Upper lobe of left lung (tissue), 6 donors: ENCODE measurements at regions not wholly inside any gene's neighbourhood (a gene's known extent, or its start where the extent isn't known, plus 50 kb on each side); places are given as distances from the start of the nearest gene placed in this dataset.

Experiments used
- ATAC-seq, 2 donors: fragments of 200-7000 bp; cut with Tn5 transposase; one replicate each; pipeline ENCODE4 v1.9.1; 2022; ENCODE audit warnings: mild to moderate bottlenecking in 2 of 2, moderate library complexity in 2 of 2; ENCODE audit not compliant: low FRiP score in 2 of 2
- DNase-seq, 2 donors: peaks; one replicate each; pipeline ENCODE4 v3.0.0-alpha.2; 2019 to 2020
- H3K27ac ChIP-seq, 4 donors: fragments of 200-600 bp; sonication (generic); one replicate each; pipeline ENCODE4 v1.5.1; 2016 to 2019
- H3K27me3 ChIP-seq, 4 donors: fragments of 200-600 bp; sonication (generic); one replicate each; pipeline ENCODE4 v1.5.1; 2017 to 2019
- H3K36me3 ChIP-seq, 4 donors: fragments of 200-600 bp; sonication (generic); one replicate each; pipeline ENCODE4 v1.5.1; 2016 to 2019
- H3K4me1 ChIP-seq, 4 donors: fragments of 200-600 bp; sonication (generic); one replicate each; pipeline ENCODE4 v1.5.1; 2018 to 2019
- H3K4me3 ChIP-seq, 4 donors: fragments of 200-600 bp; sonication (generic); one replicate each; pipeline ENCODE4 v1.5.1; 2017 to 2019; ENCODE audit warnings: mild to moderate bottlenecking in 2 of 4, moderate library complexity in 1 of 4
- H3K9me3 ChIP-seq, 4 donors: fragments of 200-600 bp; sonication (generic); one replicate each; pipeline ENCODE4 v1.5.1; 2018 to 2019
- EP300 ChIP-seq, 4 donors: sonication (generic); formaldehyde crosslinking; IDR thresholded peaks; one replicate each; pipeline ENCODE4 v1.5.1; 2017; ENCODE audit warnings: antibody characterized with exemption in 4 of 4, control low read depth in 2 of 4
- POLR2A ChIP-seq, 4 donors: fragments of 450-650 bp; IDR thresholded peaks; one replicate each; pipeline ENCODE4 v1.5.1; 2016 to 2017; ENCODE audit warnings: antibody characterized with exemption in 4 of 4, mild to moderate bottlenecking in 2 of 4
- POLR2AphosphoS5 ChIP-seq, 2 donors: sonication (generic); formaldehyde crosslinking; IDR thresholded peaks; one replicate each; pipeline ENCODE4 v1.5.1; 2017; ENCODE audit warnings: antibody characterized with exemption in 2 of 2
- WGBS, 2 donors: methylation state at CpG; one replicate each; pipeline ENCODE4 v1.1.5; 2017 to 2018; 5-methylcytosine and 5-hydroxymethylcytosine counted together
- TF ChIP-seq, protein P1 (sequence below), 6 experiments: fragments of 450-650 bp in 4 of 6; fragments of 200-600 bp in 2 of 6; sonication (generic) in 2 of 6; IDR thresholded peaks; one replicate each; pipeline ENCODE4 v1.5.1; 2016 to 2019; ENCODE audit warnings: antibody characterized with exemption in 6 of 6
- donor health status: DM: no; HTN: no; CAD: no; lungs with moderate emphysema.
- donor health status: DM: no; HTN: yes; CAD: no; lungs with severe emphysema.

DNA sequence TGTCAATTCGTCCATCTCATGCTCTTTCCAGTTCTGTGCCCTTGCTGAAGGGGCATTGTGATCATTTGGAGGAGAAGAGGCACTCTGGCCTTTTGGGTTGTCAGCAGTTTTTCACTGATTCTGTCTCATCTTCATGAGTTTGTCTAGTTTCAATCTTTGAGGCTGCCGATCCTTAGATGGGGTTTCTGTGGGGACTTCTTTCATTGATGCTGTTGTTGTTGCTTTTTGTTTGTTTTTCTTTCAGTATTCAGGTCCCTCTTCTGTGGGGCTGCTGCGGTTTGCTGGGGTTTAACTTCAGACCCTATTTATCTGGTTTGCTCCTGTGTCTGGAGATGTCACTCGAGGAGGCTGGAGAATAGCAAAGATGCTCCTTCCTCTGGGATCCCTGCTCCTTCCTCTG lies 224.3 kb downstream of the JRKL start:
- Histone ChIP-seq H3K4me1 (no peaks in the 10 kb centered on the region), H3K27me3 (no peaks in the 10 kb centered on the region), H3K27ac (no peak overlapping the region), H3K4me3 (no peak overlapping the region), H3K36me3 (no peaks in the 10 kb centered on the region), H3K9me3 (peaks cover 0 to 3% (median 0%) of the 10 kb centered on the region in 4 donors)
- WGBS, 2 donors = 73 to 80% methylated on average over 4 of the region's 4 CpGs
- ATAC-seq (no peak), DNase-seq (no peak)
- no peak for TF ChIP-seq POLR2A (IDR thresholded peaks at IDR 0.05)
- TF ChIP-seq EP300 (IDR thresholded peaks at IDR 0.05) = no peak
- no peak for TF ChIP-seq POLR2AphosphoS5 (IDR thresholded peaks at IDR 0.05)
- TF ChIP-seq, protein P1, sequence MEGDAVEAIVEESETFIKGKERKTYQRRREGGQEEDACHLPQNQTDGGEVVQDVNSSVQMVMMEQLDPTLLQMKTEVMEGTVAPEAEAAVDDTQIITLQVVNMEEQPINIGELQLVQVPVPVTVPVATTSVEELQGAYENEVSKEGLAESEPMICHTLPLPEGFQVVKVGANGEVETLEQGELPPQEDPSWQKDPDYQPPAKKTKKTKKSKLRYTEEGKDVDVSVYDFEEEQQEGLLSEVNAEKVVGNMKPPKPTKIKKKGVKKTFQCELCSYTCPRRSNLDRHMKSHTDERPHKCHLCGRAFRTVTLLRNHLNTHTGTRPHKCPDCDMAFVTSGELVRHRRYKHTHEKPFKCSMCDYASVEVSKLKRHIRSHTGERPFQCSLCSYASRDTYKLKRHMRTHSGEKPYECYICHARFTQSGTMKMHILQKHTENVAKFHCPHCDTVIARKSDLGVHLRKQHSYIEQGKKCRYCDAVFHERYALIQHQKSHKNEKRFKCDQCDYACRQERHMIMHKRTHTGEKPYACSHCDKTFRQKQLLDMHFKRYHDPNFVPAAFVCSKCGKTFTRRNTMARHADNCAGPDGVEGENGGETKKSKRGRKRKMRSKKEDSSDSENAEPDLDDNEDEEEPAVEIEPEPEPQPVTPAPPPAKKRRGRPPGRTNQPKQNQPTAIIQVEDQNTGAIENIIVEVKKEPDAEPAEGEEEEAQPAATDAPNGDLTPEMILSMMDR (IDR thresholded peaks at IDR 0.05) = no peak

- H3K9me3 ChIP-seq = peaks cover 0 to 3% (median 0%) of the 10 kb centered on the region in 4 donors
- H3K36me3 ChIP-seq = no peaks in the 10 kb centered on the region
- H3K4me3 ChIP-seq = no peak overlapping the region
- no peaks in the 10 kb centered on the region for H3K27me3 ChIP-seq
- TF ChIP-seq, protein P1 (IDR thresholded peaks at IDR 0.05) = no peak
- WGBS, 2 donors = 54 to 56% methylated on average over 2 to 3 of the region's 4 CpGs
- ATAC-seq (peak in 1 of 2 donors; percentile 26), DNase-seq (no peak)
- no peak overlapping the region for H3K27ac ChIP-seq
- no peaks in the 10 kb centered on the region for H3K4me1 ChIP-seq
These were observed 225.0 kb downstream of the JRKL start for GRCh38 chr11:96614846-96615245.

DNA sequence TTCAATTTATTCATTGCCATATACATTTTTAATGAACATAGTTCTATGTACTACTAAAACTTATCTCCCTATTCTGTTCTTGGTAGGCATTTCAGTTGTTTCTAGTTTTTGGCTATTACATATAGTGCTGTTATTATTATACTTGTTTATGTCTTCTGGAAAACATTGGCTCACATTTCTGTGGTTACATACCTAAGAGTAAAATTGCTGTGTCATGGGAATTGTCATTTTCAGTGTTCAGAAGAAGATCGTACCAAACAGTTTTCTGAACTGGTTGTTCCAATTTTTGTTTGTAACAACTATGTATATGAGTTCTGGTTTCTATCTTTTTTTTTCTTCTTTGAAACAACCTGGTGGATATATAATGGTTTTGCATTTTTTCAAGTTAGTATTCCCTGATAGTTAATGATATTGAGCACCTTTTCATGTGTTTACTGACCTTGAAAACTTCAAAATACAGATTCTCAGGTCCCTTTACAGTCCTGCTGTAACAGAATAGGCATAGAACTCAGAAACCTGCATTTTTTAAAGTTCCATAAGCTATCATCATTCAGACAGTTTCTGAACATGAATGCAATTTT lies 230.7 kb downstream of the JRKL start:
- 59 to 61% methylated on average over 1 of the region's 1 CpG for WGBS, 2 donors
- Histone ChIP-seq H3K27ac (no peak overlapping the region), H3K4me1 (no peaks in the 10 kb centered on the region), H3K4me3 (no peak overlapping the region), H3K27me3 (no peaks in the 10 kb centered on the region), H3K9me3 (no peaks in the 10 kb centered on the region), H3K36me3 (no peaks in the 10 kb centered on the region)
- DNase-seq (no peak), ATAC-seq (no peak)
- TF ChIP-seq EP300 (IDR thresholded peaks at IDR 0.05) (no peak), POLR2A (IDR thresholded peaks at IDR 0.05) (no peak), POLR2AphosphoS5 (IDR thresholded peaks at IDR 0.05) (no peak)
- TF ChIP-seq, protein P1 (IDR thresholded peaks at IDR 0.05) = no peak

- ATAC-seq = no peak
- Histone ChIP-seq H3K27ac (no peak overlapping the region), H3K36me3 (no peaks in the 10 kb centered on the region), H3K27me3 (no peaks in the 10 kb centered on the region), H3K4me1 (no peaks in the 10 kb centered on the region), H3K9me3 (no peaks in the 10 kb centered on the region), H3K4me3 (no peak overlapping the region)
- WGBS, 2 donors = 71 to 74% methylated on average over 1 of the region's 1 CpG
- TF ChIP-seq, protein P1 (IDR thresholded peaks at IDR 0.05) = no peak
- TF ChIP-seq POLR2AphosphoS5 (IDR thresholded peaks at IDR 0.05) (no peak), POLR2A (IDR thresholded peaks at IDR 0.05) (no peak), EP300 (IDR thresholded peaks at IDR 0.05) (no peak)
- no peak for DNase-seq
These were observed 231.3 kb downstream of the JRKL start for GRCh38 chr11:96621161-96621560.

GRCh38 chr11:96622026-96622634 lies 232.3 kb downstream of the JRKL start:
- Histone ChIP-seq H3K4me3 (no peak overlapping the region), H3K27me3 (no peaks in the 10 kb centered on the region), H3K9me3 (no peaks in the 10 kb centered on the region), H3K4me1 (no peaks in the 10 kb centered on the region), H3K36me3 (no peaks in the 10 kb centered on the region), H3K27ac (no peak overlapping the region)
- WGBS, 2 donors = 74 to 80% methylated on average over 6 of the region's 6 CpGs
- no peak for TF ChIP-seq POLR2A (IDR thresholded peaks at IDR 0.05)
- TF ChIP-seq, protein P1 (IDR thresholded peaks at IDR 0.05) = no peak
- TF ChIP-seq POLR2AphosphoS5 (IDR thresholded peaks at IDR 0.05) = no peak
- TF ChIP-seq EP300 (IDR thresholded peaks at IDR 0.05) = no peak
- ATAC-seq = no peak
- no peak for DNase-seq
